Nephron progenitor cell (in vitro differentiated cells): ENCODE measurements at regions not wholly inside any gene's neighbourhood (a gene's known extent, or its start where the extent isn't known, plus 50 kb on each side); places are given as distances from the start of the nearest gene placed in this dataset.

Source experiments
- DNase-seq: peaks from one replicate; pipeline ENCODE4 v3.0.0; 2021
- H3K27ac Mint-ChIP-seq: 2 replicates; pipeline ENCODE4 v1.8.0; 2021; ENCODE audit warnings: mild to moderate bottlenecking, moderate library complexity, mixed read lengths
- H3K27me3 Mint-ChIP-seq: 2 replicates; pipeline ENCODE4 v1.8.0; 2021; ENCODE audit warnings: mild to moderate bottlenecking, low read depth, mixed read lengths; ENCODE audit not compliant: poor library complexity
- H3K36me3 Mint-ChIP-seq: 2 replicates; pipeline ENCODE4 v1.8.0; 2021; ENCODE audit warnings: low read depth, mixed read lengths
- H3K4me1 Mint-ChIP-seq: 2 replicates; pipeline ENCODE4 v1.8.0; 2021; ENCODE audit warnings: mixed read lengths
- H3K4me3 Mint-ChIP-seq: 2 replicates; pipeline ENCODE4 v1.8.0; 2021; ENCODE audit warnings: mild to moderate bottlenecking, moderate library complexity, mixed read lengths
- H3K9me3 Mint-ChIP-seq: 2 replicates; pipeline ENCODE4 v1.8.0; 2021; ENCODE audit warnings: mild to moderate bottlenecking, moderate library complexity, mixed read lengths
- TF ChIP-seq, protein P1 (sequence below): fragments of 200-600 bp; sonication (generic); IDR thresholded peaks from 2 replicates; pipeline ENCODE4 v1.5.0; 2021; ENCODE audit warnings: antibody characterized with exemption

- Mint-ChIP-seq H3K4me1 (no peaks in the 10 kb centered on the region), H3K36me3 (no peaks in the 10 kb centered on the region), H3K9me3 (no peaks in the 10 kb centered on the region), H3K27me3 (peaks cover 6% of the 10 kb centered on the region), H3K4me3 (no peak overlapping the region), H3K27ac (no peak overlapping the region)
- DNase-seq: no peak
- TF ChIP-seq, protein P1, sequence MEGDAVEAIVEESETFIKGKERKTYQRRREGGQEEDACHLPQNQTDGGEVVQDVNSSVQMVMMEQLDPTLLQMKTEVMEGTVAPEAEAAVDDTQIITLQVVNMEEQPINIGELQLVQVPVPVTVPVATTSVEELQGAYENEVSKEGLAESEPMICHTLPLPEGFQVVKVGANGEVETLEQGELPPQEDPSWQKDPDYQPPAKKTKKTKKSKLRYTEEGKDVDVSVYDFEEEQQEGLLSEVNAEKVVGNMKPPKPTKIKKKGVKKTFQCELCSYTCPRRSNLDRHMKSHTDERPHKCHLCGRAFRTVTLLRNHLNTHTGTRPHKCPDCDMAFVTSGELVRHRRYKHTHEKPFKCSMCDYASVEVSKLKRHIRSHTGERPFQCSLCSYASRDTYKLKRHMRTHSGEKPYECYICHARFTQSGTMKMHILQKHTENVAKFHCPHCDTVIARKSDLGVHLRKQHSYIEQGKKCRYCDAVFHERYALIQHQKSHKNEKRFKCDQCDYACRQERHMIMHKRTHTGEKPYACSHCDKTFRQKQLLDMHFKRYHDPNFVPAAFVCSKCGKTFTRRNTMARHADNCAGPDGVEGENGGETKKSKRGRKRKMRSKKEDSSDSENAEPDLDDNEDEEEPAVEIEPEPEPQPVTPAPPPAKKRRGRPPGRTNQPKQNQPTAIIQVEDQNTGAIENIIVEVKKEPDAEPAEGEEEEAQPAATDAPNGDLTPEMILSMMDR: no peak
These were observed 297.5 kb upstream of the PRKD1 start for GRCh38 chr14:30225176-30225575.

DNA sequence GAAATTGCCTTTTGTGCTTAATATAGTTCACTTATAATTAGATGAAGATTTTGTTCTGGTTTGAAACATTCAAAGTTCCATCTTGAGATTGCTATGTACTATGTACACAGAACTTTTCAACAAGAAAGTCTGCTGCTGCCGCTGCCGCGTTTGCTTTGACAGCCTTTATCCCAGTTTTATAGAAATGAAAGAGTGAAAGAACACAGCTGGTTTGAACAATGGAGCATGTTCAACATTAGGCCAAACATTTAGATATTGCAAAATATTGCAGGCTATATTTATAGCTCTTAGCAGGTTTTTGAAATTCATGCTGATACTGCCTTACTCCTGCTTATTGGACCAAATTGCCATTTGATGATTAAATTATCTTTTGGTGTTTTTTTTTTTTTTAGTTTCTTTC is 299.8 kb upstream of the PRKD1 start:
- Mint-ChIP-seq H3K27ac (no peak overlapping the region), H3K4me3 (no peak overlapping the region), H3K9me3 (no peaks in the 10 kb centered on the region), H3K27me3 (peaks cover 3% of the 10 kb centered on the region), H3K4me1 (no peaks in the 10 kb centered on the region), H3K36me3 (no peaks in the 10 kb centered on the region)
- TF ChIP-seq, protein P1: no peak
- no peak for DNase-seq

DNA sequence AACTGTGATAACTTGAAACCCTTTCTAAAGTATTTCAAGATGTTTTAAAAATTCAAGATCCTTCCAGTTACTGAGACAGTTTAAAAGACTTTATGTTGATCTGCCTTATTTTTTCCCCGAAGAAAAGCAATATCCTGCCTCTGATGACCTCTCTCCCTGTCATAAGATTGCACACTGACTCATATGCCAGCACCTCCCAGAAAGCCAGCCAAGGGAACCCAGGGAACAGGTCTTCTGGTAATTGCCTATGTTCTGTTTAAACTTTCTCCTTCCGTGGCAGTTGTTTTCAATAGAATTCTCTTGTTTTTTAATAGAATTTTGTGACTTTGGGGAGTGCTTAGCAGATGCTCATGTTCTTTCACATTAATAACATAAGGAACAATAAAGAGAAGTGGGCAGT is 300.2 kb upstream of the PRKD1 start:
- Mint-ChIP-seq H3K27me3 (no peaks in the 10 kb centered on the region), H3K27ac (no peak overlapping the region), H3K36me3 (no peaks in the 10 kb centered on the region), H3K4me3 (no peak overlapping the region), H3K4me1 (no peaks in the 10 kb centered on the region), H3K9me3 (no peaks in the 10 kb centered on the region)
- TF ChIP-seq, protein P1: no peak
- DNase-seq: no peak

DNA sequence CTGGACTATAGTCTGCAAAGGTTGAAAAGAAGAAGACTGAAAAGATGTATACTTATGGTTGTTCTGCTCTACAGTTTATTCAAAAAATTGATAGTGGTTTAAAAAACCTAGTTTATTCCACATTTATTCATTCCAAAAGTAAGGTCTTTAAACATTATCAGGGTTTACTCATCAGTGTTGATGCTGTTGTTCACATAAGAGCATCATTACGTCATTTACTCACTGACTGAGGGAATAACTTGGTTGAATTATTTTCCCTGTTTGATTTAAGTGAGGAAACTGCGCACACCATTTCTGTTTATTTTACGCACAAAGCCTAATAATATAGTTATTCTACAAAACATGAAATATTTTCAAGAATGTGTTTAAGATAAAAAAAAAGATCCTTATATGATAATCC is 303.1 kb upstream of the PRKD1 start:
- H3K4me1 Mint-ChIP-seq: no peaks in the 10 kb centered on the region
- no peak for DNase-seq
- TF ChIP-seq, protein P1: no peak
- H3K27ac Mint-ChIP-seq: no peak overlapping the region
- H3K36me3 Mint-ChIP-seq: no peaks in the 10 kb centered on the region
- no peaks in the 10 kb centered on the region for H3K27me3 Mint-ChIP-seq
- H3K4me3 Mint-ChIP-seq: no peak overlapping the region
- no peaks in the 10 kb centered on the region for H3K9me3 Mint-ChIP-seq

- no peak for DNase-seq
- Mint-ChIP-seq H3K4me3 (no peak overlapping the region), H3K27ac (no peak overlapping the region), H3K36me3 (no peaks in the 10 kb centered on the region), H3K9me3 (no peaks in the 10 kb centered on the region), H3K27me3 (peaks cover 4% of the 10 kb centered on the region), H3K4me1 (peaks cover 4% of the 10 kb centered on the region)
- TF ChIP-seq, protein P1: no peak
These were observed 307.3 kb upstream of the PRKD1 start for GRCh38 chr14:30234966-30235365.

GRCh38 chr14:30235485-30235884 is 307.8 kb upstream of the PRKD1 start:
- peaks cover 8% of the 10 kb centered on the region for H3K4me1 Mint-ChIP-seq
- H3K36me3 Mint-ChIP-seq: no peaks in the 10 kb centered on the region
- H3K27me3 Mint-ChIP-seq: peaks cover 4% of the 10 kb centered on the region
- no peaks in the 10 kb centered on the region for H3K9me3 Mint-ChIP-seq
- no peak overlapping the region for H3K27ac Mint-ChIP-seq
- H3K4me3 Mint-ChIP-seq: no peak overlapping the region
- TF ChIP-seq, protein P1: no peak
- DNase-seq: no peak
